ENCODE measurements at regions not wholly inside any gene's neighbourhood (a gene's known extent, or its start where the extent isn't known, plus 50 kb on each side); places are given as distances from the start of the nearest gene placed in this dataset.

GRCh38 chr22:34344702-34345101 is 424.4 kb upstream of the LARGE1 start:
- TF ChIP-seq POLR2A (IDR thresholded peaks at IDR 0.05; ENCODE audit: low read length) (no peak), CTCF (IDR thresholded peaks at IDR 0.05) (no peak), ELK1 (IDR thresholded peaks at IDR 0.05; ENCODE audit: low read depth, low read length) (no peak), BHLHE40 (IDR thresholded peaks at IDR 0.05; ENCODE audit: low read depth, low read length) (no peak), ESRRA (IDR thresholded peaks at IDR 0.05; ENCODE audit: borderline replicate concordance, low read length) (no peak), REST (IDR thresholded peaks at IDR 0.05) (no peak), MAX (IDR thresholded peaks at IDR 0.05) (no peak), CBX2 (IDR thresholded peaks at IDR 0.05; ENCODE audit: borderline replicate concordance, low read depth) (no peak), JUNB (IDR thresholded peaks at IDR 0.05) (no peak), RAD21 (conservative IDR thresholded peaks at IDR 0.05 in 1 of 2, IDR thresholded peaks at IDR 0.05 in 1 of 2) (no peak), MYC (IDR thresholded peaks at IDR 0.05; ENCODE audit: borderline replicate concordance, low read length) (no peak), CHD2 (IDR thresholded peaks at IDR 0.05; ENCODE audit: low read length, partially characterized antibody) (no peak)
